Uterus (tissue), 3 donors: ENCODE measurements at regions not wholly inside any gene's neighbourhood (a gene's known extent, or its start where the extent isn't known, plus 50 kb on each side); places are given as distances from the start of the nearest gene placed in this dataset.

ENCODE experiments used
- DNase-seq, 2 donors: peaks; one replicate each; pipeline ENCODE4 v3.0.0-alpha.2; 2019 to 2020
- H3K27ac ChIP-seq, 2 donors: fragments of 200-600 bp; sonication (generic); 1 replicate in 1 of 2; 2 replicates in 1 of 2; pipeline ENCODE4 v1.5.1; 2016 to 2018
- H3K27me3 ChIP-seq, 2 donors: fragments of 200-600 bp; sonication (generic); one replicate each; pipeline ENCODE4 v1.5.1; 2018 to 2019; ENCODE audit warnings: control low read depth in 1 of 2
- H3K36me3 ChIP-seq, 2 donors: fragments of 200-600 bp; sonication (generic); one replicate each; pipeline ENCODE4 v1.5.1; 2019; ENCODE audit warnings: control low read depth in 1 of 2
- H3K4me1 ChIP-seq, 2 donors: fragments of 200-600 bp; sonication (generic); one replicate each; pipeline ENCODE4 v1.5.1; 2018 to 2019; ENCODE audit warnings: control low read depth in 1 of 2
- H3K4me3 ChIP-seq, 2 donors: fragments of 200-600 bp; sonication (generic); 1 replicate in 1 of 2; 2 replicates in 1 of 2; pipeline ENCODE4 v1.5.1; 2018 to 2019; ENCODE audit warnings: mild to moderate bottlenecking in 1 of 2
- H3K9me3 ChIP-seq, 2 donors: fragments of 200-600 bp; sonication (generic); one replicate each; pipeline ENCODE4 v1.5.1; 2019; ENCODE audit warnings: control low read depth in 1 of 2
- POLR2A ChIP-seq, 2 donors: fragments of 450-650 bp; IDR thresholded peaks; one replicate each; pipeline ENCODE4 v1.6.1; 2016; ENCODE audit warnings: antibody characterized with exemption in 2 of 2, mild to moderate bottlenecking in 1 of 2, moderate library complexity in 1 of 2
- intact Hi-C: fragments of 100-400 bp; cut with DNase I; formaldehyde crosslinking; loops from one replicate; pipeline ENCODE4 v1.15.1; 2023; ENCODE audit warnings: low total_unique reads
- TF ChIP-seq, protein P1 (sequence below), 4 experiments: fragments of 200-600 bp in 2 of 4; fragments of 450-650 bp in 2 of 4; sonication (generic) in 2 of 4; IDR thresholded peaks; one replicate each; pipeline ENCODE4 v1.5.1; 2016 to 2019; ENCODE audit warnings: antibody characterized with exemption in 4 of 4, mild to moderate bottlenecking in 2 of 4, moderate library complexity in 1 of 4
- donor health status: DM: yes; HTN: yes; CAD: no.

- H3K9me3 ChIP-seq = no peaks in the 10 kb centered on the region
- no peaks in the 10 kb centered on the region for H3K27me3 ChIP-seq
- DNase-seq = no peak
- no peaks in the 10 kb centered on the region for H3K36me3 ChIP-seq
- intact Hi-C loops = no loop called here
- no peaks in the 10 kb centered on the region for H3K4me1 ChIP-seq
- H3K4me3 ChIP-seq = no peak overlapping the region
- no peak for TF ChIP-seq POLR2A (IDR thresholded peaks at IDR 0.05)
- H3K27ac ChIP-seq = no peak overlapping the region
These were observed 153.8 kb upstream of the SLC39A10 start for GRCh38 chr2:195503208-195503607.

GRCh38 chr2:195501746-195502145 is 155.3 kb upstream of the SLC39A10 start:
- H3K27me3 ChIP-seq = no peaks in the 10 kb centered on the region
- no peaks in the 10 kb centered on the region for H3K36me3 ChIP-seq
- no peaks in the 10 kb centered on the region for H3K9me3 ChIP-seq
- TF ChIP-seq, protein P1, sequence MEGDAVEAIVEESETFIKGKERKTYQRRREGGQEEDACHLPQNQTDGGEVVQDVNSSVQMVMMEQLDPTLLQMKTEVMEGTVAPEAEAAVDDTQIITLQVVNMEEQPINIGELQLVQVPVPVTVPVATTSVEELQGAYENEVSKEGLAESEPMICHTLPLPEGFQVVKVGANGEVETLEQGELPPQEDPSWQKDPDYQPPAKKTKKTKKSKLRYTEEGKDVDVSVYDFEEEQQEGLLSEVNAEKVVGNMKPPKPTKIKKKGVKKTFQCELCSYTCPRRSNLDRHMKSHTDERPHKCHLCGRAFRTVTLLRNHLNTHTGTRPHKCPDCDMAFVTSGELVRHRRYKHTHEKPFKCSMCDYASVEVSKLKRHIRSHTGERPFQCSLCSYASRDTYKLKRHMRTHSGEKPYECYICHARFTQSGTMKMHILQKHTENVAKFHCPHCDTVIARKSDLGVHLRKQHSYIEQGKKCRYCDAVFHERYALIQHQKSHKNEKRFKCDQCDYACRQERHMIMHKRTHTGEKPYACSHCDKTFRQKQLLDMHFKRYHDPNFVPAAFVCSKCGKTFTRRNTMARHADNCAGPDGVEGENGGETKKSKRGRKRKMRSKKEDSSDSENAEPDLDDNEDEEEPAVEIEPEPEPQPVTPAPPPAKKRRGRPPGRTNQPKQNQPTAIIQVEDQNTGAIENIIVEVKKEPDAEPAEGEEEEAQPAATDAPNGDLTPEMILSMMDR (IDR thresholded peaks at IDR 0.05) = no peak
- no peak for TF ChIP-seq POLR2A (IDR thresholded peaks at IDR 0.05)
- no peaks in the 10 kb centered on the region for H3K4me1 ChIP-seq
- H3K4me3 ChIP-seq = no peak overlapping the region
- DNase-seq = no peak
- H3K27ac ChIP-seq = no peak overlapping the region
- intact Hi-C loops = no loop called here

DNA sequence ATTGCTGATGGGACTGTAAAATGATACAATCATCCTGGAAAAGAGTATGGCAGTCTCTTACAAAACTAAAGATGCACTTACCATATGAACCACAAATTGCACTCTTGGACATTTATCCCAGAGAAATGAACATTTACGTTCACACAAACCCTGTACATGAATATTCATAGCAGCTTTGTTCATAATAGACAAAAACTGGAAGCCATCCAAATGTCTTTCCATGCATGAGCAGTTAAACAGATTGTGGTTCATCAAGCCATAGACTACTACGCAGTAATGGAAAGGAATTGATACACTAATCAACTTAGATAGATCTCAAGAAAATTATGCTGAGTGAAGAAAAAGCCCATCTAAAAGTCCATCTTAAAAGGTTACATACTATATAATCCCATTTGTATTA is 156.1 kb upstream of the SLC39A10 start:
- no peaks in the 10 kb centered on the region for H3K4me1 ChIP-seq
- DNase-seq = no peak
- H3K27me3 ChIP-seq = no peaks in the 10 kb centered on the region
- no peak overlapping the region for H3K27ac ChIP-seq
- TF ChIP-seq, protein P1 (IDR thresholded peaks at IDR 0.05) = no peak
- TF ChIP-seq POLR2A (IDR thresholded peaks at IDR 0.05) = no peak
- intact Hi-C loops = no loop called here
- no peaks in the 10 kb centered on the region for H3K9me3 ChIP-seq
- H3K36me3 ChIP-seq = no peaks in the 10 kb centered on the region
- no peak overlapping the region for H3K4me3 ChIP-seq

DNA sequence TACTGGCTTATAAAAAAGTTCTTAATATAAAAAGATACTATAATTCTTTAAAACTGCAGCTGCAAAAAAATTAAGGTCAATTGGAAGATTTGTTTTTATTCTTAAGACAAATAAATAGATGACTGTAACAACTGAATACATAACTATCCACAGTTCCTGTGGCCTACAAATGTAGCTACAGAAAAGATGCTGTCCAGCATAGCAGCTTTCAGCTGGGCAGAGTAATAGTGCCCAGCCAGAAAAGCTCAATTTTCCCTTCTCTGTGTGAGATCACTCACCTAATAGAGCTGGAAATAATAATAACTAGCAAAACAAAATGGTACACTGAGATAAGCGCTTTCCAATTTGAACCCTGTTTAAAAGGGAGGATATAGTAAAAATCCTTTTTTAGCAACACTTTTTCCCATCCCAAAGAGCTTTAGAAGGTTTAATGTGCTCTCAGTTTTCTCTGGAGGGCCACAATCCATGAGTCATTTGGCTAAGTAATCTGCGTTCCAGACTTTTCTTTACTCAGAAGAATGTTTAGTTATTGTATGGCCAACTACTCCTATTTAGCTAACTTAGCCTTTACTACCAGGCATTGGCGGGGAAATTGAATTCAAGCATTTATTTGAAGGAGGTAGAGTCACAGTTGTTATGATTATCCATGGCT is 158.1 kb upstream of the SLC39A10 start:
- Histone ChIP-seq H3K27me3 (no peaks in the 10 kb centered on the region), H3K27ac (no peak overlapping the region), H3K4me3 (no peak overlapping the region), H3K9me3 (no peaks in the 10 kb centered on the region), H3K4me1 (no peaks in the 10 kb centered on the region), H3K36me3 (no peaks in the 10 kb centered on the region)
- intact Hi-C loops = no loop called here
- no peak for TF ChIP-seq POLR2A (IDR thresholded peaks at IDR 0.05)
- TF ChIP-seq, protein P1 (IDR thresholded peaks at IDR 0.05) = no peak
- no peak for DNase-seq

DNA sequence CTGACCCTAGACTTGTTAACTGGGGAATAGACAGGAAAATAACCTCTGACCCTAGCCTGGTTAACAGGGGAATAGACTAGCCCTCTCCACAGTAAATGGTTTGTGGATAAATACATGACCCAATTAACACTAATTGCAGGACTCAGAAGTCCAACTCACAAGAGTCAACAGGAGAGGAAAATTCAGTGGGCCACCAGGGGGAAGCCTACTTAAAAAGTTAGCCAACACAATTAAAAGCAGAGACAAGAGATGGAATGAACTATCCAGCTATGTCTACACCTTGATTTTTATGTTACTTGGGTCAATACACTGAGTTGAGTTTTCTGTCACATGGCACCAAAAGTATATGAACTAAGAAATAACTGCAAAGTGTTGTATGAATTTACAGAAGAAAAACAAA is 158.8 kb upstream of the SLC39A10 start:
- DNase-seq = peak in 1 of 2 donors; percentile 20
- Histone ChIP-seq H3K4me1 (no peaks in the 10 kb centered on the region), H3K9me3 (no peaks in the 10 kb centered on the region), H3K36me3 (no peaks in the 10 kb centered on the region), H3K27ac (no peak overlapping the region), H3K27me3 (no peaks in the 10 kb centered on the region), H3K4me3 (no peak overlapping the region)
- intact Hi-C loops = no loop called here
- TF ChIP-seq, protein P1 (IDR thresholded peaks at IDR 0.05) = no peak
- TF ChIP-seq POLR2A (IDR thresholded peaks at IDR 0.05) = no peak

- H3K9me3 ChIP-seq = no peaks in the 10 kb centered on the region
- TF ChIP-seq, protein P1 (IDR thresholded peaks at IDR 0.05) = no peak
- TF ChIP-seq POLR2A (IDR thresholded peaks at IDR 0.05) = no peak
- no peaks in the 10 kb centered on the region for H3K4me1 ChIP-seq
- DNase-seq = no peak
- no peaks in the 10 kb centered on the region for H3K36me3 ChIP-seq
- H3K27ac ChIP-seq = no peak overlapping the region
- H3K27me3 ChIP-seq = no peaks in the 10 kb centered on the region
- H3K4me3 ChIP-seq = no peak overlapping the region
- intact Hi-C loops = no loop called here
These were observed 160.0 kb upstream of the SLC39A10 start for GRCh38 chr2:195496991-195497390.
